HepG2 (cell line): ENCODE measurements at regions not wholly inside any gene's neighbourhood (a gene's known extent, or its start where the extent isn't known, plus 50 kb on each side); places are given as distances from the start of the nearest gene placed in this dataset.

Source experiments
- ATAC-seq: fragments of 200-7000 bp; cut with Tn5 transposase; 3 replicates; pipeline ENCODE4 v1.9.1; 2020; ENCODE audit warnings: mild to moderate bottlenecking, moderate library complexity
- BruUV-seq: library from RNA; stranded (reverse); fragments of 400-500 nt; replicated peaks from 2 replicates; lab custom pipeline; 2021; lab: Mats Ljungman, UMichigan
- CTCF ChIA-PET: fragments of 300-600 bp; formaldehyde crosslinking; extraction: SDS; loops from one replicate; lab custom pipeline; 2021; ENCODE audit warnings: low total read pairs, inconsistent platforms, low intra/inter-chr PET ratio; lab: Yijun Ruan, JAX
- POLR2A ChIA-PET: fragments of 350-600 bp; sonication (Branson Sonifier 250); formaldehyde crosslinking; loops from one replicate; lab custom pipeline; 2020; ENCODE audit warnings: antibody characterized with exemption, inconsistent platforms; lab: Yijun Ruan, JAX
- DNase-seq: peaks from one replicate; pipeline ENCODE4 v3.0.0-alpha.2; 2015; ENCODE audit warnings: low spot score
- FAIRE-seq: peaks from 3 replicates; lab custom pipeline; 2011; peaks lifted over from hg19 to GRCh38; lab: Jason Lieb, UNC
- H2AFZ ChIP-seq: one replicate; pipeline ENCODE4 v1.6.1; 2011; ENCODE audit warnings: low read length, inconsistent platforms
- H3K27ac ChIP-seq: fragments of 300-600 bp; 3 replicates; pipeline ENCODE4 v1.8.0; 2011; ENCODE audit warnings: mixed run types, mild to moderate bottlenecking, mixed read lengths, low read length, inconsistent platforms; ENCODE audit not compliant: insufficient read depth; ENCODE audit errors: extremely low read length
- H3K27me3 ChIP-seq, 2 experiments: fragments of 200-600 bp in 1 of 2; 2 replicates in 1 of 2; 3 replicates in 1 of 2; pipeline versions ENCODE4 v1.6.0 to v1.8.0; 2011; ENCODE audit warnings: low read length in 2 of 2, mild to moderate bottlenecking in 2 of 2, moderate library complexity in 2 of 2, inconsistent platforms in 1 of 2; ENCODE audit not compliant: insufficient read depth in 2 of 2, control insufficient read depth in 1 of 2
- H3K36me3 ChIP-seq, 2 experiments: fragments of 200-600 bp in 1 of 2; replicated peaks in 1 of 2; 2 replicates in 1 of 2; 3 replicates in 1 of 2; pipeline versions ENCODE4 v1.5.1 to v1.8.0; 2011; ENCODE audit warnings: low read length in 2 of 2, inconsistent platforms in 1 of 2; ENCODE audit not compliant: insufficient read depth in 2 of 2, control insufficient read depth in 1 of 2
- H3K4me1 ChIP-seq: 2 replicates; pipeline ENCODE4 v1.5.1; 2012; ENCODE audit warnings: low read length, inconsistent platforms; ENCODE audit not compliant: insufficient read depth
- H3K4me2 ChIP-seq: 2 replicates; pipeline ENCODE4 v1.6.0; 2011; ENCODE audit warnings: low read depth, low read length, inconsistent platforms
- H3K4me3 ChIP-seq, 3 experiments: fragments of 200-600 bp in 1 of 3; sonication (generic), shearing (Covaris generic) in 1 of 3; replicated peaks in 1 of 3; 2 replicates each; pipeline ENCODE4 v1.5.1; 2011 to 2016; ENCODE audit warnings: low read length in 3 of 3, inconsistent platforms in 2 of 3, low read depth in 2 of 3, mild to moderate bottlenecking in 2 of 3, control low read depth in 1 of 3, mixed read lengths in 1 of 3; ENCODE audit not compliant: insufficient read depth in 1 of 3
- H3K79me2 ChIP-seq: one replicate; pipeline ENCODE4 v1.6.1; 2011; ENCODE audit warnings: low read length, inconsistent platforms; ENCODE audit not compliant: insufficient read depth
- H3K9ac ChIP-seq: 2 replicates; pipeline ENCODE4 v1.6.0; 2011; ENCODE audit warnings: mild to moderate bottlenecking, low read depth, low read length, inconsistent platforms; ENCODE audit not compliant: insufficient read depth
- H3K9me3 ChIP-seq: 2 replicates; pipeline ENCODE4 v1.5.1; 2012; ENCODE audit warnings: mild to moderate bottlenecking, low read length
- H4K20me1 ChIP-seq: 2 replicates; pipeline ENCODE4 v1.6.0; 2011; ENCODE audit warnings: inconsistent platforms, mild to moderate bottlenecking, low read length, moderate library complexity; ENCODE audit not compliant: insufficient read depth
- ATF4 ChIP-seq, 2 experiments: fragments of 450-650 bp in 1 of 2; sonication (generic) in 1 of 2; formaldehyde crosslinking; IDR thresholded peaks; 2 replicates each; pipeline versions ENCODE4 v1.5.0 to v1.8.0; 2020 to 2022; ENCODE audit warnings: mild to moderate bottlenecking in 1 of 2, missing genetic modification reagents in 1 of 2
- ELF3 ChIP-seq: IDR thresholded peaks from 2 replicates; pipeline ENCODE4 v1.6.1; 2016; ENCODE audit warnings: missing genetic modification reagents, missing compliant biosample characterization
- FOXA3 ChIP-seq: IDR thresholded peaks from 2 replicates; pipeline ENCODE4 v1.6.1; 2016; ENCODE audit warnings: missing genetic modification reagents, missing compliant biosample characterization
- HOMEZ ChIP-seq: IDR thresholded peaks from 2 replicates; pipeline ENCODE4 v1.6.1; 2016; ENCODE audit warnings: low read depth
- MED1 ChIP-seq: sonication (generic); formaldehyde crosslinking; IDR thresholded peaks from 2 replicates; pipeline ENCODE4 v1.4.0; 2020; ENCODE audit warnings: missing genetic modification reagents
- NONO ChIP-seq, 2 experiments: fragments of 450-650 bp in 1 of 2; sonication (generic) in 1 of 2; formaldehyde crosslinking in 1 of 2; IDR thresholded peaks in 1 of 2; conservative IDR thresholded peaks in 1 of 2; 2 replicates each; pipeline versions ENCODE4 v1.6.1 to v1.8.0; 2017 to 2022; ENCODE audit warnings: mild to moderate bottlenecking in 1 of 2, missing genetic modification reagents in 1 of 2, moderate library complexity in 1 of 2
- NR2F6 ChIP-seq, 2 experiments: IDR thresholded peaks; 2 replicates each; pipeline ENCODE4 v1.6.1; 2016; ENCODE audit warnings: antibody characterized with exemption in 1 of 2, mild to moderate bottlenecking in 1 of 2
- SAFB2 ChIP-seq: sonication (generic); formaldehyde crosslinking; IDR thresholded peaks from 2 replicates; pipeline ENCODE4 v1.5.1; 2020; ENCODE audit warnings: missing genetic modification reagents, low read depth, mild to moderate bottlenecking, borderline replicate concordance
- SOX13 ChIP-seq, 3 experiments: fragments of 450-650 bp in 1 of 3; sonication (generic) in 1 of 3; formaldehyde crosslinking in 1 of 3; IDR thresholded peaks in 2 of 3; conservative IDR thresholded peaks in 1 of 3; 2 replicates each; pipeline versions ENCODE4 v1.5.0 to v1.6.1; 2016 to 2020; ENCODE audit warnings: antibody characterized with exemption in 1 of 3, mild to moderate bottlenecking in 1 of 3, missing compliant biosample characterization in 1 of 3, missing genetic modification reagents in 1 of 3, moderate library complexity in 1 of 3
- SYNCRIP ChIP-seq: fragments of 200-400 bp; formaldehyde crosslinking; IDR thresholded peaks from 2 replicates; pipeline ENCODE4 v1.6.1; 2018; ENCODE audit warnings: mild to moderate bottlenecking, low read depth, low read length; ENCODE audit not compliant: insufficient read depth
- TCF7L2 ChIP-seq: IDR thresholded peaks from 2 replicates; pipeline ENCODE4 v1.6.1; 2011; ENCODE audit warnings: mild to moderate bottlenecking, low read depth, low read length, moderate library complexity
- TEAD3 ChIP-seq: optimal IDR thresholded peaks from 2 replicates; pipeline ENCODE3; 2016; ENCODE audit warnings: borderline replicate concordance
- TFDP1 ChIP-seq: IDR thresholded peaks from 2 replicates; pipeline ENCODE4 v1.6.1; 2016; ENCODE audit warnings: missing compliant biosample characterization, missing genetic modification reagents, borderline replicate concordance
- THAP9 ChIP-seq: sonication (generic); formaldehyde crosslinking; IDR thresholded peaks from 2 replicates; pipeline ENCODE4; 2020; ENCODE audit warnings: missing genetic modification reagents, mild to moderate bottlenecking, borderline replicate concordance
- ZFP36L2 ChIP-seq: sonication (generic); formaldehyde crosslinking; IDR thresholded peaks from 2 replicates; pipeline ENCODE4 v1.4.0; 2020; ENCODE audit warnings: missing genetic modification reagents
- ZMYM4 ChIP-seq: sonication (generic); formaldehyde crosslinking; IDR thresholded peaks from 2 replicates; pipeline ENCODE4 v1.8.1; 2023; ENCODE audit warnings: mild to moderate bottlenecking, missing genetic modification reagents
- ZNF619 ChIP-seq: sonication (generic); formaldehyde crosslinking; IDR thresholded peaks from 2 replicates; pipeline ENCODE4 v1.4.0; 2020; ENCODE audit warnings: mild to moderate bottlenecking, missing genetic modification reagents
- whole genome bisulfite sequencing: methylation state at CpG from one replicate; pipeline ENCODE4 v1.1.6; 2017; ENCODE audit warnings: low lambda C conversion rate; 5-methylcytosine and 5-hydroxymethylcytosine counted together
- in situ Hi-C: cut with HindIII; loops from 2 replicates; pipeline ENCODE4 v1.10.0; 2017; ENCODE audit warnings: low pct_unique_long_range_greater_than_20kb; ENCODE audit not compliant: extremely low pct_ligation_motif_present
- intact Hi-C: fragments of 100-400 bp; cut with micrococcal nuclease; formaldehyde crosslinking; loops from one replicate; pipeline ENCODE4 v1.10.0; 2022; ENCODE audit not compliant: unreplicated experiment

- Histone ChIP-seq H2AFZ (no peak overlapping the region), H3K9ac (no peak overlapping the region), H3K4me2 (no peak overlapping the region), H3K27ac (peak overlapping the region; percentile 34), H3K36me3 (no peaks in the 10 kb centered on the region), H4K20me1 (no peaks in the 10 kb centered on the region), H3K4me3 (no peak overlapping the region), H3K4me1 (peaks cover 54% of the 10 kb centered on the region), H3K79me2 (no peaks in the 10 kb centered on the region), H3K9me3 (no peaks in the 10 kb centered on the region), H3K27me3 (no peaks in the 10 kb centered on the region)
- in situ Hi-C loops (no loop called here), intact Hi-C loops (no loop called here)
- POLR2A ChIA-PET = interaction anchor here (1.0 to 1.9 kb wide), 2 partner anchors 11 to 13 kb away, joined by 3 to 10 read pairs; no protein-coding TSS in a partner anchor
- DNase-seq = peak; percentile 62
- BruUV-seq = no TSS peak
- ATAC-seq = peak; percentile 76
- peak; percentile 36 for FAIRE-seq
- CTCF ChIA-PET = no interaction called here
- WGBS = 67% methylated on average over 7 of the region's 7 CpGs
- TF ChIP-seq SAFB2 (no peak), FOXA3 (CRISPR knock-in tag) (0 out of 2 replicates have a peak, but pooled peaks have one; percentile 9), TEAD3 (CRISPR knock-in tag) (peak; percentile 20), ELF3 (CRISPR knock-in tag) (peak; percentile 45; the same call in 1 of the 2 replicates), ZMYM4 (peak; percentile 55; the same call in 1 of the 2 replicates), HOMEZ (CRISPR knock-in tag) (peak; percentile 76; the same call in 1 of the 2 replicates), ZNF619 (CRISPR knock-in tag) (no peak), ZFP36L2 (CRISPR knock-in tag) (no peak), NR2F6 (IDR thresholded peaks at IDR 0.05) (peak; percentile 33; the same call in 1 of the 2 replicates), NR2F6 (CRISPR knock-in tag; IDR thresholded peaks at IDR 0.05) (peak; percentile 23; the same call in 1 of the 2 replicates), MED1 (CRISPR knock-in tag) (0 out of 2 replicates have a peak, but pooled peaks have one; percentile 30), NONO (IDR thresholded peaks at IDR 0.05) (no peak), NONO (CRISPR knock-in tag; conservative IDR thresholded peaks at IDR 0.05) (no peak), SYNCRIP (no peak), ATF4 (CRISPR knock-in tag; IDR thresholded peaks at IDR 0.05) (0 out of 4 replicates have a peak, but pooled peaks of 1 of the 2 experiments have one; percentile 40), THAP9 (no peak), TCF7L2 (no peak), TFDP1 (CRISPR knock-in tag) (no peak), SOX13 (IDR thresholded peaks at IDR 0.05) (no peak), SOX13 (CRISPR knock-in tag; conservative IDR thresholded peaks at IDR 0.05 in 1 of 2, IDR thresholded peaks at IDR 0.05 in 1 of 2) (peak in 1 of 2 experiments; percentile 74; a peak in 2 of 4 replicates)
These were observed 78.2 kb upstream of the UXS1 start for GRCh38 chr2:106272216-106272807.
